HEK293T (cell line): ENCODE measurements at regions not wholly inside any gene's neighbourhood (a gene's known extent, or its start where the extent isn't known, plus 50 kb on each side); places are given as distances from the start of the nearest gene placed in this dataset.

Experiments
- BHLHE40 ChIP-seq: fragments of 450-650 bp; IDR thresholded peaks from 2 replicates; pipeline ENCODE4 v1.6.1; 2016; ENCODE audit warnings: mild to moderate bottlenecking, moderate library complexity, borderline replicate concordance
- CTBP1 ChIP-seq: fragments of 450-650 bp; IDR thresholded peaks from 2 replicates; pipeline ENCODE4 v1.6.1; 2016; ENCODE audit warnings: borderline replicate concordance
- ELF4 ChIP-seq: fragments of 450-650 bp; IDR thresholded peaks from 2 replicates; pipeline ENCODE4 v1.6.1; 2017; ENCODE audit warnings: antibody characterized with exemption
- FOXA1 ChIP-seq: fragments of 450-650 bp; IDR thresholded peaks from 2 replicates; pipeline ENCODE4 v1.6.1; 2016; ENCODE audit warnings: mild to moderate bottlenecking
- FOXM1 ChIP-seq: fragments of 450-650 bp; IDR thresholded peaks from 2 replicates; pipeline ENCODE4 v1.6.1; 2017; ENCODE audit warnings: mild to moderate bottlenecking, borderline replicate concordance
- HDGF ChIP-seq: fragments of 450-650 bp; IDR thresholded peaks from 2 replicates; pipeline ENCODE4 v1.6.1; 2017; ENCODE audit warnings: antibody characterized with exemption, borderline replicate concordance
- NFRKB ChIP-seq: fragments of 450-650 bp; IDR thresholded peaks from 2 replicates; pipeline ENCODE4 v1.6.1; 2016; ENCODE audit warnings: mild to moderate bottlenecking, moderate library complexity
- SP1 ChIP-seq: fragments of 450-650 bp; IDR thresholded peaks from 2 replicates; pipeline ENCODE4 v1.6.1; 2017
- TARDBP ChIP-seq: fragments of 450-650 bp; IDR thresholded peaks from 2 replicates; pipeline ENCODE4 v1.6.1; 2016
- ZNF384 ChIP-seq: fragments of 450-650 bp; IDR thresholded peaks from 2 replicates; pipeline ENCODE4 v1.6.1; 2016

- no peak for TF ChIP-seq SP1
- TF ChIP-seq FOXA1, result no peak
- no peak for TF ChIP-seq BHLHE40
- no peak for TF ChIP-seq HDGF
- no peak for TF ChIP-seq TARDBP
- TF ChIP-seq ELF4, result no peak
- TF ChIP-seq ZNF384, result no peak
- TF ChIP-seq FOXM1, result no peak
- TF ChIP-seq NFRKB, result no peak
- TF ChIP-seq CTBP1, result no peak
These were observed 392.2 kb upstream of the FIGN start for GRCh38 chr2:164127971-164128527.
